ENCODE measurements at regions not wholly inside any gene's neighbourhood (a gene's known extent, or its start where the extent isn't known, plus 50 kb on each side); places are given as distances from the start of the nearest gene placed in this dataset.

- Histone ChIP-seq H3K9me3 (ENCODE audit: insufficient read depth, low read depth, low read length) (no peaks in the 10 kb centered on the region), H3K27ac (ENCODE audit: low read depth, low read length) (no peak overlapping the region), H3K27me3 (ENCODE audit: insufficient read depth, low read length) (no peaks in the 10 kb centered on the region), H3K4me1 (ENCODE audit: insufficient read depth, low read length) (peaks cover 14% of the 10 kb centered on the region), H3K9ac (ENCODE audit: low read depth, low read length) (no peak overlapping the region), H3K36me3 (ENCODE audit: insufficient read depth, low read length) (no peaks in the 10 kb centered on the region), H3K4me3 (ENCODE audit: low read length) (no peak overlapping the region)
- WGBS = 100% methylated on average over 2 of the region's 2 CpGs
Observed at GRCh38 chr21:14881863-14882499, 182.8 kb downstream of the NRIP1 start.

- peaks cover 18% of the 10 kb centered on the region for H3K4me1 ChIP-seq (ENCODE audit: insufficient read depth, low read length)
- H3K9me3 ChIP-seq (ENCODE audit: insufficient read depth, low read depth, low read length) = no peaks in the 10 kb centered on the region
- no peaks in the 10 kb centered on the region for H3K27me3 ChIP-seq (ENCODE audit: insufficient read depth, low read length)
- H3K4me3 ChIP-seq (ENCODE audit: low read length) = no peak overlapping the region
- no peak overlapping the region for H3K27ac ChIP-seq (ENCODE audit: low read depth, low read length)
- H3K9ac ChIP-seq (ENCODE audit: low read depth, low read length) = no peak overlapping the region
- no peaks in the 10 kb centered on the region for H3K36me3 ChIP-seq (ENCODE audit: insufficient read depth, low read length)
- 79% methylated on average over 2 of the region's 2 CpGs for WGBS
Observed at GRCh38 chr21:14880922-14881321, 183.9 kb downstream of the NRIP1 start.

GRCh38 chr21:14879458-14879857 is 185.3 kb downstream of the NRIP1 start:
- H3K4me3 ChIP-seq (ENCODE audit: low read length) = no peak overlapping the region
- no peaks in the 10 kb centered on the region for H3K27me3 ChIP-seq (ENCODE audit: insufficient read depth, low read length)
- no peaks in the 10 kb centered on the region for H3K9me3 ChIP-seq (ENCODE audit: insufficient read depth, low read depth, low read length)
- no peak overlapping the region for H3K27ac ChIP-seq (ENCODE audit: low read depth, low read length)
- WGBS = 98% methylated on average over 3 of the region's 3 CpGs
- peaks cover 13% of the 10 kb centered on the region for H3K4me1 ChIP-seq (ENCODE audit: insufficient read depth, low read length)
- no peak overlapping the region for H3K9ac ChIP-seq (ENCODE audit: low read depth, low read length)
- H3K36me3 ChIP-seq (ENCODE audit: insufficient read depth, low read length) = no peaks in the 10 kb centered on the region

- Histone ChIP-seq H3K27me3 (ENCODE audit: insufficient read depth, low read length) (no peaks in the 10 kb centered on the region), H3K4me3 (ENCODE audit: low read length) (no peak overlapping the region), H3K4me1 (ENCODE audit: insufficient read depth, low read length) (peaks cover 13% of the 10 kb centered on the region), H3K27ac (ENCODE audit: low read depth, low read length) (no peak overlapping the region), H3K9ac (ENCODE audit: low read depth, low read length) (no peak overlapping the region), H3K9me3 (ENCODE audit: insufficient read depth, low read depth, low read length) (no peaks in the 10 kb centered on the region), H3K36me3 (ENCODE audit: insufficient read depth, low read length) (no peaks in the 10 kb centered on the region)
- 91% methylated on average over 5 of the region's 5 CpGs for WGBS
Observed at GRCh38 chr21:14878971-14879370, 185.8 kb downstream of the NRIP1 start.

- Histone ChIP-seq H3K4me1 (ENCODE audit: insufficient read depth, low read length) (peaks cover 13% of the 10 kb centered on the region), H3K9ac (ENCODE audit: low read depth, low read length) (no peak overlapping the region), H3K9me3 (ENCODE audit: insufficient read depth, low read depth, low read length) (no peaks in the 10 kb centered on the region), H3K27ac (ENCODE audit: low read depth, low read length) (no peak overlapping the region), H3K27me3 (ENCODE audit: insufficient read depth, low read length) (no peaks in the 10 kb centered on the region), H3K36me3 (ENCODE audit: insufficient read depth, low read length) (no peaks in the 10 kb centered on the region), H3K4me3 (ENCODE audit: low read length) (no peak overlapping the region)
- WGBS = 78% methylated on average over 2 of the region's 2 CpGs
Observed at GRCh38 chr21:14877581-14878228, 187.1 kb downstream of the NRIP1 start.

- no peaks in the 10 kb centered on the region for H3K27me3 ChIP-seq (ENCODE audit: insufficient read depth, low read length)
- H3K27ac ChIP-seq (ENCODE audit: low read depth, low read length) = no peak overlapping the region
- H3K9ac ChIP-seq (ENCODE audit: low read depth, low read length) = no peak overlapping the region
- H3K9me3 ChIP-seq (ENCODE audit: insufficient read depth, low read depth, low read length) = no peaks in the 10 kb centered on the region
- H3K4me3 ChIP-seq (ENCODE audit: low read length) = no peak overlapping the region
- WGBS = 90% methylated on average over 6 of the region's 6 CpGs
- H3K36me3 ChIP-seq (ENCODE audit: insufficient read depth, low read length) = no peaks in the 10 kb centered on the region
- peaks cover 13% of the 10 kb centered on the region for H3K4me1 ChIP-seq (ENCODE audit: insufficient read depth, low read length)
Observed at GRCh38 chr21:14876524-14876840, 188.3 kb downstream of the NRIP1 start.

GRCh38 chr21:14875704-14876523 is 188.9 kb downstream of the NRIP1 start:
- Histone ChIP-seq H3K27ac (ENCODE audit: low read depth, low read length) (no peak overlapping the region), H3K9ac (ENCODE audit: low read depth, low read length) (no peak overlapping the region), H3K27me3 (ENCODE audit: insufficient read depth, low read length) (no peaks in the 10 kb centered on the region), H3K4me1 (ENCODE audit: insufficient read depth, low read length) (peaks cover 13% of the 10 kb centered on the region), H3K9me3 (ENCODE audit: insufficient read depth, low read depth, low read length) (no peaks in the 10 kb centered on the region), H3K36me3 (ENCODE audit: insufficient read depth, low read length) (no peaks in the 10 kb centered on the region), H3K4me3 (ENCODE audit: low read length) (no peak overlapping the region)
- WGBS = 87% methylated on average over 8 of the region's 8 CpGs

- Histone ChIP-seq H3K9me3 (ENCODE audit: insufficient read depth, low read depth, low read length) (no peaks in the 10 kb centered on the region), H3K4me3 (ENCODE audit: low read length) (no peak overlapping the region), H3K9ac (ENCODE audit: low read depth, low read length) (no peak overlapping the region), H3K36me3 (ENCODE audit: insufficient read depth, low read length) (no peaks in the 10 kb centered on the region), H3K4me1 (ENCODE audit: insufficient read depth, low read length) (peaks cover 13% of the 10 kb centered on the region), H3K27me3 (ENCODE audit: insufficient read depth, low read length) (no peaks in the 10 kb centered on the region), H3K27ac (ENCODE audit: low read depth, low read length) (no peak overlapping the region)
- WGBS = 97% methylated on average over 1 of the region's 1 CpG
Observed at GRCh38 chr21:14875186-14875585, 189.6 kb downstream of the NRIP1 start.

- H3K27ac ChIP-seq (ENCODE audit: low read depth, low read length) = no peak overlapping the region
- H3K4me1 ChIP-seq (ENCODE audit: insufficient read depth, low read length) = peaks cover 13% of the 10 kb centered on the region
- no peaks in the 10 kb centered on the region for H3K36me3 ChIP-seq (ENCODE audit: insufficient read depth, low read length)
- H3K4me3 ChIP-seq (ENCODE audit: low read length) = no peak overlapping the region
- no peaks in the 10 kb centered on the region for H3K27me3 ChIP-seq (ENCODE audit: insufficient read depth, low read length)
- no peaks in the 10 kb centered on the region for H3K9me3 ChIP-seq (ENCODE audit: insufficient read depth, low read depth, low read length)
- no peak overlapping the region for H3K9ac ChIP-seq (ENCODE audit: low read depth, low read length)
Observed at GRCh38 chr21:14874379-14874778, 190.4 kb downstream of the NRIP1 start.

GRCh38 chr21:14871861-14872260 is 192.9 kb downstream of the NRIP1 start:
- no peak overlapping the region for H3K27ac ChIP-seq (ENCODE audit: low read depth, low read length)
- no peaks in the 10 kb centered on the region for H3K36me3 ChIP-seq (ENCODE audit: insufficient read depth, low read length)
- H3K9ac ChIP-seq (ENCODE audit: low read depth, low read length) = no peak overlapping the region
- H3K9me3 ChIP-seq (ENCODE audit: insufficient read depth, low read depth, low read length) = no peaks in the 10 kb centered on the region
- H3K4me3 ChIP-seq (ENCODE audit: low read length) = no peak overlapping the region
- 97% methylated on average over 3 of the region's 4 CpGs for WGBS
- H3K27me3 ChIP-seq (ENCODE audit: insufficient read depth, low read length) = no peaks in the 10 kb centered on the region
- H3K4me1 ChIP-seq (ENCODE audit: insufficient read depth, low read length) = peaks cover 15% of the 10 kb centered on the region

- no peak overlapping the region for H3K4me3 ChIP-seq (ENCODE audit: low read length)
- no peaks in the 10 kb centered on the region for H3K27me3 ChIP-seq (ENCODE audit: insufficient read depth, low read length)
- 95% methylated on average over 2 of the region's 2 CpGs for WGBS
- peaks cover 11% of the 10 kb centered on the region for H3K4me1 ChIP-seq (ENCODE audit: insufficient read depth, low read length)
- H3K9ac ChIP-seq (ENCODE audit: low read depth, low read length) = no peak overlapping the region
- no peaks in the 10 kb centered on the region for H3K9me3 ChIP-seq (ENCODE audit: insufficient read depth, low read depth, low read length)
- no peaks in the 10 kb centered on the region for H3K36me3 ChIP-seq (ENCODE audit: insufficient read depth, low read length)
- H3K27ac ChIP-seq (ENCODE audit: low read depth, low read length) = no peak overlapping the region
Observed at GRCh38 chr21:14870853-14871149, 194.0 kb downstream of the NRIP1 start.

Measured in HUES64 (cell line).